Peyer's patch (tissue), 4 donors: ENCODE measurements at regions not wholly inside any gene's neighbourhood (a gene's known extent, or its start where the extent isn't known, plus 50 kb on each side); places are given as distances from the start of the nearest gene placed in this dataset.

ENCODE experiments used
- DNase-seq, 3 donors: peaks; one replicate each; pipeline ENCODE4 v3.0.0-alpha.2; 2017 to 2019
- H3K27ac ChIP-seq, 4 donors: fragments of 200-600 bp; sonication (generic); one replicate each; pipeline ENCODE4 v1.5.1; 2016 to 2019
- H3K27me3 ChIP-seq, 2 donors: fragments of 200-600 bp; sonication (generic); one replicate each; pipeline ENCODE4 v1.5.1; 2019
- H3K36me3 ChIP-seq, 3 donors: fragments of 200-600 bp; sonication (generic); one replicate each; pipeline ENCODE4 v1.5.1; 2016 to 2019
- H3K4me1 ChIP-seq, 4 donors: fragments of 200-600 bp; sonication (generic); one replicate each; pipeline ENCODE4 v1.5.1; 2016 to 2019
- H3K4me3 ChIP-seq, 4 donors: fragments of 200-600 bp; sonication (generic); 1 replicate in 3 of 4; 2 replicates in 1 of 4; pipeline ENCODE4 v1.5.1; 2016 to 2019; ENCODE audit warnings: mild to moderate bottlenecking in 1 of 4
- H3K9me3 ChIP-seq, 4 donors: fragments of 200-600 bp; sonication (generic); one replicate each; pipeline ENCODE4 v1.5.1; 2016 to 2019; ENCODE audit warnings: mild to moderate bottlenecking in 1 of 4
- POLR2A ChIP-seq, 2 donors: fragments of 450-650 bp; IDR thresholded peaks; one replicate each; pipeline ENCODE4 v1.5.1; 2017; ENCODE audit warnings: antibody characterized with exemption in 2 of 2, mild to moderate bottlenecking in 2 of 2, moderate library complexity in 2 of 2
- TF ChIP-seq, protein P1 (sequence below), 6 experiments: fragments of 450-650 bp in 4 of 6; fragments of 200-600 bp in 2 of 6; sonication (generic) in 1 of 6; IDR thresholded peaks; one replicate each; pipeline ENCODE4 v1.5.1; 2017 to 2019; ENCODE audit warnings: antibody characterized with exemption in 6 of 6, mild to moderate bottlenecking in 3 of 6, moderate library complexity in 1 of 6

DNA sequence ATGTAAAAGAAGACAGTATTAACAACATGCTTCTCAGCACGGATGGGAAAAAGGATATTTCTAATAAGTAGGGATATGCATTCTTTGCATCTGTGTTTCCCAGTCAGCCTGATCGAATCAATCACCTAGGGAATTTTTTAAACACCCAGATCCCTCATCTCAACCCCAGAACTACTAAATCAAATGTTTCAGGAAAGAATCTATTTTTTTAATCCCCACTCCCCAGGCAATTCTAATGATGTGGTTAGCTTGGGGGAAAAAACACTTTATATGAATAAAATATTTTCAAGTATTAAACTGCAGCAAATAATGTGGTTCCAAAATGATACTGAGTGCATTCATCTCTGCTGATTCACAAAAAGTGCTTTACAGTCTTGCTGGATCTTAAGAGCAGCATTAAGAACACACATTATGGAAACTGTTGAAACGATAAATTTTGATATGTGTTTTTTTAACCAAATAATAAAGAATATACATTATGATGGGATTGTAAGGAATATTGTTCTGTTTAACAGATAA lies 68.7 kb upstream of the GUCY1A1 start:
- H3K9me3 ChIP-seq = no peaks in the 10 kb centered on the region
- no peaks in the 10 kb centered on the region for H3K27me3 ChIP-seq
- DNase-seq = no peak
- no peak overlapping the region for H3K27ac ChIP-seq
- H3K4me1 ChIP-seq = no peaks in the 10 kb centered on the region
- TF ChIP-seq, protein P1, sequence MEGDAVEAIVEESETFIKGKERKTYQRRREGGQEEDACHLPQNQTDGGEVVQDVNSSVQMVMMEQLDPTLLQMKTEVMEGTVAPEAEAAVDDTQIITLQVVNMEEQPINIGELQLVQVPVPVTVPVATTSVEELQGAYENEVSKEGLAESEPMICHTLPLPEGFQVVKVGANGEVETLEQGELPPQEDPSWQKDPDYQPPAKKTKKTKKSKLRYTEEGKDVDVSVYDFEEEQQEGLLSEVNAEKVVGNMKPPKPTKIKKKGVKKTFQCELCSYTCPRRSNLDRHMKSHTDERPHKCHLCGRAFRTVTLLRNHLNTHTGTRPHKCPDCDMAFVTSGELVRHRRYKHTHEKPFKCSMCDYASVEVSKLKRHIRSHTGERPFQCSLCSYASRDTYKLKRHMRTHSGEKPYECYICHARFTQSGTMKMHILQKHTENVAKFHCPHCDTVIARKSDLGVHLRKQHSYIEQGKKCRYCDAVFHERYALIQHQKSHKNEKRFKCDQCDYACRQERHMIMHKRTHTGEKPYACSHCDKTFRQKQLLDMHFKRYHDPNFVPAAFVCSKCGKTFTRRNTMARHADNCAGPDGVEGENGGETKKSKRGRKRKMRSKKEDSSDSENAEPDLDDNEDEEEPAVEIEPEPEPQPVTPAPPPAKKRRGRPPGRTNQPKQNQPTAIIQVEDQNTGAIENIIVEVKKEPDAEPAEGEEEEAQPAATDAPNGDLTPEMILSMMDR (IDR thresholded peaks at IDR 0.05) = no peak
- H3K4me3 ChIP-seq = no peak overlapping the region
- H3K36me3 ChIP-seq = no peaks in the 10 kb centered on the region

DNA sequence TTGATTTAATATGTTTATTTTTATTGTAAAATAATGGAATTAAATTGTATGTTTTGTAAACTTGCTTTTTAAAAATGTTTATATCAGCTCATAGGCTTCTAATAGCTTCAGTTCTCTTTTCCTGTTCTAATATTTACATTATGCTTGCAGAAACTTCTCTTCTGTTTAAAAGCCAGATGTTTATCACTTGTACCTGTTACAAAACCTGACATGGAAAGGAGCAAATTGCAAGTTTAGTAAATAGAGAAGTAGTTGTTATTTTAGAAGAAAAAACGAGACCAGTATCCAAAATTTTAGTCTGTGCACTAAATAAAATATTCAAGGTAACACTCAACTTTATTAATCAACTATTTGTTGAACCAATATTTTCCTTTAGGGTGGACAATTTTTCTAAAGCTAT lies 69.4 kb upstream of the GUCY1A1 start:
- Histone ChIP-seq H3K4me3 (no peak overlapping the region), H3K27me3 (no peaks in the 10 kb centered on the region), H3K9me3 (no peaks in the 10 kb centered on the region), H3K4me1 (no peaks in the 10 kb centered on the region), H3K36me3 (no peaks in the 10 kb centered on the region), H3K27ac (no peak overlapping the region)
- DNase-seq = no peak
- no peak for TF ChIP-seq POLR2A (IDR thresholded peaks at IDR 0.05)
- TF ChIP-seq, protein P1 (IDR thresholded peaks at IDR 0.05) = no peak

DNA sequence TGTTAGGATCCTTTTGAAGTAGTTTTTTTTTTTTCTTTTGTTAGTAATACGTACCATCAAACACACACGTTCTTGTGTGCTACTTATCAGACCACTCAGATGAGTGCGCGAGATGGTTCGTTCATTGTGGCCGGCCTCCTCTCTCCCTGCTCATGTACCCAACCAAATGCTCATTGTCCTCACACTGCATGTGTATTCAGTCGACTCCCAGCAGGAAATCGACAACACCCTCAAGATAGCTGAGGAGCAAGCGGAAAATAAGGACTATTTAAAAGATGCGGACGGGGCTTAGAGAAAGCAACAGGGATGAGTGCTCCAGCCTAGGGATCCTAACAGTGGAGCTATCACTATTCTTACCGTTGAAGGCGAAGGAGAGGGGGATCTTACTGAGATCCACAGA lies 72.9 kb upstream of the GUCY1A1 start:
- Histone ChIP-seq H3K27me3 (no peaks in the 10 kb centered on the region), H3K9me3 (no peaks in the 10 kb centered on the region), H3K4me1 (no peaks in the 10 kb centered on the region), H3K4me3 (no peak overlapping the region), H3K27ac (no peak overlapping the region), H3K36me3 (no peaks in the 10 kb centered on the region)
- DNase-seq = no peak
- no peak for TF ChIP-seq POLR2A (IDR thresholded peaks at IDR 0.05)
- TF ChIP-seq, protein P1 (IDR thresholded peaks at IDR 0.05) = no peak

DNA sequence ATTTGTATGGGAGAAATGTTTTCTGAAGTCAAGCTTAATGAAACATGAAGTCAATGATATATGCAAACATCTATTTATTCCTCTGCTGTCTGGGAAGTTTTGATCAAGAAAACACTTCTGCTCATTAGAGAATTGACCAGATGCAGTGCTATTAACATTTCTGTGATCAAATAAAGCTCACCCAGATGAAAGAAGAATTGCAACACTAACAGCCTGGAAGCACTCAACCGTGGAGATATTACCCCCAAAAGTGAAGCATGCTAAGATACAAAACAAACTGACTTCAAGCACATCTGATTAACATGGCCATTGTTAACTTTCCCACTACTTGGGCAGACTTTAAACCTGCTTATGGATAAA lies 73.7 kb upstream of the GUCY1A1 start:
- H3K36me3 ChIP-seq = no peaks in the 10 kb centered on the region
- no peak overlapping the region for H3K4me3 ChIP-seq
- no peak for DNase-seq
- H3K27ac ChIP-seq = no peak overlapping the region
- H3K4me1 ChIP-seq = no peaks in the 10 kb centered on the region
- no peaks in the 10 kb centered on the region for H3K9me3 ChIP-seq
- TF ChIP-seq, protein P1 (IDR thresholded peaks at IDR 0.05) = no peak
- TF ChIP-seq POLR2A (IDR thresholded peaks at IDR 0.05) = no peak
- H3K27me3 ChIP-seq = no peaks in the 10 kb centered on the region

DNA sequence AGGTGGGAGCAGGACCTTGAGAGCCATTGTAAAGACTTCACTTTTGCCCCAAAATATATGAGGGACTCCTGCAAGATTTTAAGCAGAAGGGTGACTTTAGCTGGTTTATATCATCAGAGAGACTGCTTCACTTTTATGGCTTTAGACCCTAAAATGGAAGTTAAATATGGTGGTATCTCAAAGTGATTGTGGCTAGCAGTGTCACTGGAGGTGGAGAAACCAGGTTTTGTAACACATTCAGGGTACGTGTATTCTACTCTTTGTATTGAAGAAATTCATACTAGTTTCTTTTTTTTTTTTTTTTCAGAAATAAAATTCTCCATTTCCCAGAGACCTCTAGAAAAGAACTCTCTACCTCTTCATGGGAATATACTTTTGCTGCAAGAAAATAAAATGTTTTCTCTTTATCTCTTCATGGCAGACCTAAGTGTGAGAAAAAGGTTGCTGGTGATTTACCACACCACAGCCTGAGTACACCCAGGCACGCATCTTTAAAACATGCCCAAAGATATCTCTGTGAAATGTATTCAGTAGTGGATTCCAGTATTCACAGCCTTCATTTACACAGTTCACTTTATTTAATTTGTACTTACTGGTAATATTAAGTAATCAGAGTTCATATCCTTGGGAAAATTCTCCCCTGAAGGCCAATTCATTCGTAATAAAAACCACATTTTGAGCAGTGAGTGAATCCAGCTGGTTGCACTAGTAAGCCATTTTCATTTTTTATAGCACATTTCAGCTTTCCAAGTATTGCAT lies 74.3 kb upstream of the GUCY1A1 start:
- H3K36me3 ChIP-seq = no peaks in the 10 kb centered on the region
- H3K4me1 ChIP-seq = no peaks in the 10 kb centered on the region
- no peaks in the 10 kb centered on the region for H3K27me3 ChIP-seq
- H3K9me3 ChIP-seq = no peaks in the 10 kb centered on the region
- H3K27ac ChIP-seq = peak overlapping the region in 1 of 4 donors; percentile 20
- no peak overlapping the region for H3K4me3 ChIP-seq
- TF ChIP-seq, protein P1 (IDR thresholded peaks at IDR 0.05) = no peak
- no peak for TF ChIP-seq POLR2A (IDR thresholded peaks at IDR 0.05)
- no peak for DNase-seq
